ENCODE measurements at regions not wholly inside any gene's neighbourhood (a gene's known extent, or its start where the extent isn't known, plus 50 kb on each side); places are given as distances from the start of the nearest gene placed in this dataset.

GRCh38 chr4:41318839-41319530 lies 62.3 kb downstream of the UCHL1 start:
- DNase-seq, result no peak

DNA sequence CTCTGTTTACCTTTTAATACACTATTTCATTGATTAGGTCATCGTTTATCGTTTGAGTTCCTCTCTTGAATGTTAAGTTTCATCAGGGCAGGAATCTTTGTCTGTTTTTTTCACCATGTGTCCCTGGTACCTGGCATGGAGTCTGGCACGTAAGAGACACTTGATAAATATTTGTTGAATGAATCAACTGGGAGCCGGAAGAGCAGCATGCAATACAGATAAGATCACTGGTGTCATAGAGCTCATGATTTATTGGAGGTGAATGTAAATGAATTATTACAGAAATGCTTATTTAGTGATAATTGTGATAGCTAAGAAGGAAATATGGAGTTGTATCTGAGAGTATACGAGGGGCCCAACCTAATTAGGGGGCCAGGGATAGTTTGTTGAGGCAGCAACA lies 62.8 kb downstream of the UCHL1 start:
- DNase-seq, result no peak

GRCh38 chr4:41320278-41320677 lies 63.5 kb downstream of the UCHL1 start:
- no peak for DNase-seq

GRCh38 chr4:41320786-41321185 lies 64.1 kb downstream of the UCHL1 start:
- DNase-seq, result no peak

- no peak for DNase-seq
These were observed 64.7 kb downstream of the UCHL1 start for GRCh38 chr4:41321216-41321945.

GRCh38 chr4:41322617-41323016 lies 65.9 kb downstream of the UCHL1 start:
- DNase-seq, result no peak

DNA sequence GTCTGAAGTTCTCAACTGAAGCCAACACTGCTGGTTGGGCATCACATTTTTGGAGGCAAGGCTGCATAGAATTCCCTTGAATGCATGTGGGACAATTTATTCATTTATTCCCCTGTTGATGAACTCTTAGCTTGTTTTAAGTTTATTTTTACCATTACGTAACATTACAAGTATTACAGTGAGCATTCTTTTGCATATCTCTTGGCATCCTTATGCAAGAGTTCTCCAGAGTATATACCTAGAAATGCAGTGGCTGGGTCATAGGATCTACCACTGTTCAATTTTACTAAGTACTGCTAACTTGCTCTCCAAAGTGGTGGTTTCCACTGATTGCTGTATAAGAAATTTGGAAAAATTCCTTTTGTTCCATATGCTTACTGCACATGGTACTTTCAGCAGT lies 66.5 kb downstream of the UCHL1 start:
- no peak for DNase-seq

- DNase-seq, result no peak
These were observed 67.0 kb downstream of the UCHL1 start for GRCh38 chr4:41323706-41324105.

DNA sequence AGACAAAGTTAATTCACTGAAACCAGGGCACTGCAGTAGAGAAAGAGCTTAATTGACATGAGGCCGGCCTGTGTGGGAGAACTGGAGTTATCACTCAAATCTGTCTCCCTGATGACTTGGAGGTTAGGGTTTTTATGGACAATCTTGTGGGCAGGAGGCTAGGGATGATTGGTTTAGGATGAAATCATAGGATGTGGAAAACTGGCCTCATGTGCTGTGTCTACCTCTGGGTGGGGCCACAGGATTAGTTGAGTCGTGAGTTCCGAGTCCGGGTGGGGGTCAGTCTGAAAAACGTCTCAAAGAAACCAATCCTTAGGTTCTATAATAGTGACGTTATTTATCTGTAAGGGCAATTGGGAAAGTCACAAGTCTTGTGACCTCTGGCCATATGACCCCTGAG lies 68.1 kb downstream of the UCHL1 start:
- no peak for DNase-seq

GRCh38 chr4:41325901-41326300 lies 69.2 kb downstream of the UCHL1 start:
- DNase-seq, result peak; percentile 22 to 29

DNA sequence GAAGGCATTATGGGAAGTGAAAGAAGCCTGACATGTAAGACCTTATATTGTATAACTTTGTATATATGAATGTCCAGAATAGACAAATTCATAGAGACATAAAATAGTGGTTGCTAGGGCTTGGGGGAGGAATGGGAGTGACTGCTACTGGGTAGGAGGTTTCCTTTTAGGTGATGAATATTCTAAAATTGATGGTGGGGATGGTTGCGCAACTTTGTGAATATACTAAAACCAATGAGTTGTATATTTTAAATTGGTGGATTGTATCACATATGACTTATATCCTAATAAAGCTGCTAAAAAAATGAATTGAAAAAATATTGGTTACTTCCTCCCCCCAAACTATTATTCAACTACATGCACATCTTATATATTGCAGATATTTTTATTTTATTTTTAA lies 70.0 kb downstream of the UCHL1 start:
- no peak for DNase-seq

GRCh38 chr4:41327770-41328169 lies 71.0 kb downstream of the UCHL1 start:
- no peak for DNase-seq

- no peak for DNase-seq
These were observed 72.6 kb downstream of the UCHL1 start for GRCh38 chr4:41329361-41329760.

GRCh38 chr4:41331224-41331623 lies 74.5 kb downstream of the UCHL1 start:
- DNase-seq, result no peak

GRCh38 chr4:41332510-41333054 lies 75.9 kb downstream of the UCHL1 start:
- no peak for DNase-seq

GRCh38 chr4:41334182-41334581 lies 77.5 kb downstream of the UCHL1 start:
- DNase-seq, result no peak

GRCh38 chr4:41339812-41340809 lies 83.4 kb downstream of the UCHL1 start:
- no peak for DNase-seq

DNA sequence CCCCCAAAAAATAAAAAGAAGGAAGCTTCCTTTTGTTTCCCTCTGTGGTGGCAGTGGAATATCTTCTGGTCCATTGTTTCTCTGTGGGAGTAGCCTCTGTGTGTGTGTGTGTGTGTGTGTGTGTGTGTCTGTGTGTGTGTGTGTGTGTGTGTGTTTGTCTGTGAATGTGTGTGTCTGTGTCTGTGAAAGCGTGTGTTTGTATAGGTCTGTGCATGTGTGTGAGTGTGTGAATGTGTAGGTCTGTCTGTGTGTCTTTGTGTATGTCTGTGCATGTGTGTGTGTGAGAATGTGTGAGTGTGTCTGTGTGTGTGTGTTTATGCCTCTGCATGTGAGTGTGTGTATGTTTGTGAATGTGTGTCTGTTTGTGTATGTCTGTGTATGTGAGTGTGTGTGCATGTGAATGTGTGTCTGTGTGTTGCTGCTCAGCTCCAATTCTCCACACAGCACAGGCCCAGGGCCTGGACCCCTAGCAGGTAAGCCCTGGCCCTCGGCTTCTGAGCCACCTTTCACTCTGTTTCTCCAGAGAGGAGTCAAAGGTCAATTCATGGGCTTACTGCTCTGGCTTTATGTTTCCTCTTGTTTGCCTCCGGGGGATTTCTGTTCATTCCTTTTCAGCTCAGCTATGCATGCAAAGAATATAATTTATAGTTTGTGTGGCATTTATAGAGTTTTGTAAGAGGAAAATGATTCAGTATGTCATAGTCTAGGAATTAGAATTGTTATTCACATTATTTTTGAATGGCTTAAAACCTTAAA lies 89.8 kb downstream of the UCHL1 start:
- no peak for DNase-seq

GRCh38 chr4:41349021-41349420 lies 92.3 kb downstream of the UCHL1 start:
- DNase-seq, result no peak

GRCh38 chr4:41358647-41359421 lies 102.1 kb downstream of the UCHL1 start:
- no peak for DNase-seq

DNA sequence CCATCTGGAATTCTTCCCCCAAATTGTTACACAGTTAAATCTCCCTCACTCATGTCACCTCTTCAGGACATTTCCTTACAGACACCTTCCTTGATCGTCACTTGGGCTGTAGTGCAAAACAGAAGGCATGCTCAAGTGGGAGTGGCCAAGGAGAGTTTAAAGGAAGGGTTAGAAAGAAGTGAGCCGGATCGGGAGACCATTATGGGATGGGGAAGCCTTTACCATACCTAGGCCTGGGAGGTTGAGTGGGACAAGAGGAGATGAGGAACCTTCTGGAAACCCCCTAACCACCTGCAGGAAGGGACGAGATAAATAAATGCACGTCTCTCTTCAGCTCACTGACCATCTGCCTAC lies 102.7 kb downstream of the UCHL1 start:
- DNase-seq, result no peak

DNA sequence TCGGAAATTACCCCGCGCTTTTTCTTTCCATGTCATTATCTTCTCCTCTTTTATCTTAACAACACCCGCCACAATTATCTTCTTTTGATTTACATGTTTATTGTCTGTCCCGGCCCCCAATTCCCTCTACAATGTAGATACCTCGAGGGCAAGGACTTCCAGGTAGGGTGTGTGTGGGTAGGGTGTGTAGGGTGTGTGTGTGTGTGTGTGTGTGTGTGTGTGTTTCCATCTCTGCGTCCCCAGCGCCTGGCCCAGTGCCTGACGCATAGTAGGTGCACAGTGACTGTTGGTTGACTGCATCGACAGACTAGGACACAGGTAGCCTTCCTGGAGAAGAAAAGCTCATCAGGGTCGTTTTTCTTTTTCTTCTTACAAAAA lies 103.1 kb downstream of the UCHL1 start:
- no peak for DNase-seq
